Loucy (cell line): ENCODE measurements at regions not wholly inside any gene's neighbourhood (a gene's known extent, or its start where the extent isn't known, plus 50 kb on each side); places are given as distances from the start of the nearest gene placed in this dataset.

Experiments used
- EZH2phosphoT487 ChIP-seq: fragments of 200-600 bp; IDR thresholded peaks from 2 replicates; pipeline ENCODE4 v1.6.1; 2018; ENCODE audit warnings: antibody characterized with exemption, mild to moderate bottlenecking, moderate library complexity, borderline replicate concordance
- TF ChIP-seq, protein P1 (sequence below): fragments of 200-600 bp; sonication (generic); conservative IDR thresholded peaks from 2 replicates; pipeline ENCODE4 v1.5.1; 2014; ENCODE audit warnings: mild to moderate bottlenecking, antibody characterized with exemption, low read length

DNA sequence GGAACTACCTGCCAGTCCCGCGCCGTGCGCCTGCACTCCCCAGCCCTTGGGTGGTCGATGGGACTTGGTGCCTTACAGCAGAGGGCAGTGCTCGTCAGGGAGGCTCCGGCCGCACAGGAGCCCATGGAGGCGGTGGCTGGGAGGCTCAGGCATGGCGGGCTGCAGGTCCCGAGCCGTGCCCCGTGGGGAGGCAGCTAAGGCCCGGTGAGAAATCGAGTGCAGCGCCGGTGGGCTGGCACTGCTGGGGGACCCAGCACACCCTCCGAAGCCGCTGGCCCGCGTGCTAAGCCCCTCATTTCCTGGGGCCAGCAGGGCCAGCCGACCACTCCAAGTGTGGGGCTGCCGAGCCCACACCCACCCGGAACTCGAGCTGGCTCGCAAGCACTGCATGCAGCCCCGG, 580.2 kb downstream of the ZIC1 start:
- TF ChIP-seq, protein P1, sequence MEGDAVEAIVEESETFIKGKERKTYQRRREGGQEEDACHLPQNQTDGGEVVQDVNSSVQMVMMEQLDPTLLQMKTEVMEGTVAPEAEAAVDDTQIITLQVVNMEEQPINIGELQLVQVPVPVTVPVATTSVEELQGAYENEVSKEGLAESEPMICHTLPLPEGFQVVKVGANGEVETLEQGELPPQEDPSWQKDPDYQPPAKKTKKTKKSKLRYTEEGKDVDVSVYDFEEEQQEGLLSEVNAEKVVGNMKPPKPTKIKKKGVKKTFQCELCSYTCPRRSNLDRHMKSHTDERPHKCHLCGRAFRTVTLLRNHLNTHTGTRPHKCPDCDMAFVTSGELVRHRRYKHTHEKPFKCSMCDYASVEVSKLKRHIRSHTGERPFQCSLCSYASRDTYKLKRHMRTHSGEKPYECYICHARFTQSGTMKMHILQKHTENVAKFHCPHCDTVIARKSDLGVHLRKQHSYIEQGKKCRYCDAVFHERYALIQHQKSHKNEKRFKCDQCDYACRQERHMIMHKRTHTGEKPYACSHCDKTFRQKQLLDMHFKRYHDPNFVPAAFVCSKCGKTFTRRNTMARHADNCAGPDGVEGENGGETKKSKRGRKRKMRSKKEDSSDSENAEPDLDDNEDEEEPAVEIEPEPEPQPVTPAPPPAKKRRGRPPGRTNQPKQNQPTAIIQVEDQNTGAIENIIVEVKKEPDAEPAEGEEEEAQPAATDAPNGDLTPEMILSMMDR = no peak
- TF ChIP-seq EZH2phosphoT487 = no peak
